ENCODE measurements at regions not wholly inside any gene's neighbourhood (a gene's known extent, or its start where the extent isn't known, plus 50 kb on each side); places are given as distances from the start of the nearest gene placed in this dataset.

DNA sequence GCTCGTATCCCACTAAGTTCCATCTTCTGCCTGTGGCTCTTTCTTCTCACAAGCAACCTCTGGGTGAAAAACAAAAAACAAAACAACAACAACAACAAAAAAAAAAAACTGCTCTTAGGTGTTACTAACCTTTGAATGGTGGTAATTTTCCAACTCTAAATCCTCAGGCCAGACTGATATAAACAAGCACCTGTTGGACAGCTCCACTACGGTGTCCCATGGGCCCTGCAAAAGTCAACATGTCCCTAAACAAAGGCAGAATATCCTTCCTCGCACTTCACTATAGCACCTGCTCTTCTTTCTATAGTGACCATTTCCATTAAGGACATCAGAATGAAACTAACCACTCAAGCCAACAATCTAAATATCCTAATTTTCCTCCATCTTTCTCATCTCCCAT is 54.6 kb upstream of the PARM1 start:
- TF ChIP-seq, protein P1, sequence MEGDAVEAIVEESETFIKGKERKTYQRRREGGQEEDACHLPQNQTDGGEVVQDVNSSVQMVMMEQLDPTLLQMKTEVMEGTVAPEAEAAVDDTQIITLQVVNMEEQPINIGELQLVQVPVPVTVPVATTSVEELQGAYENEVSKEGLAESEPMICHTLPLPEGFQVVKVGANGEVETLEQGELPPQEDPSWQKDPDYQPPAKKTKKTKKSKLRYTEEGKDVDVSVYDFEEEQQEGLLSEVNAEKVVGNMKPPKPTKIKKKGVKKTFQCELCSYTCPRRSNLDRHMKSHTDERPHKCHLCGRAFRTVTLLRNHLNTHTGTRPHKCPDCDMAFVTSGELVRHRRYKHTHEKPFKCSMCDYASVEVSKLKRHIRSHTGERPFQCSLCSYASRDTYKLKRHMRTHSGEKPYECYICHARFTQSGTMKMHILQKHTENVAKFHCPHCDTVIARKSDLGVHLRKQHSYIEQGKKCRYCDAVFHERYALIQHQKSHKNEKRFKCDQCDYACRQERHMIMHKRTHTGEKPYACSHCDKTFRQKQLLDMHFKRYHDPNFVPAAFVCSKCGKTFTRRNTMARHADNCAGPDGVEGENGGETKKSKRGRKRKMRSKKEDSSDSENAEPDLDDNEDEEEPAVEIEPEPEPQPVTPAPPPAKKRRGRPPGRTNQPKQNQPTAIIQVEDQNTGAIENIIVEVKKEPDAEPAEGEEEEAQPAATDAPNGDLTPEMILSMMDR (IDR thresholded peaks at IDR 0.05), result no peak
- TF ChIP-seq ZFX (IDR thresholded peaks at IDR 0.05; ENCODE audit: borderline replicate concordance), result no peak

All from 22Rv1 (cell line).